Mesothelial cell of epicardium (in vitro differentiated cells): ENCODE measurements at regions not wholly inside any gene's neighbourhood (a gene's known extent, or its start where the extent isn't known, plus 50 kb on each side); places are given as distances from the start of the nearest gene placed in this dataset.

ENCODE experiments used
- DNase-seq, 2 experiments: peaks; one replicate each; pipeline ENCODE4 v3.0.0; 2021; ENCODE audit warnings: low spot score in 2 of 2; ENCODE audit not compliant: unreplicated experiment in 2 of 2
- H3K27ac Mint-ChIP-seq: 2 replicates; pipeline ENCODE4 v1.8.0; 2021; ENCODE audit warnings: mixed read lengths
- H3K27me3 Mint-ChIP-seq: 2 replicates; pipeline ENCODE4 v1.8.0; 2021; ENCODE audit warnings: low read depth, mixed read lengths
- H3K36me3 Mint-ChIP-seq: 2 replicates; pipeline ENCODE4 v1.8.0; 2021; ENCODE audit warnings: mixed read lengths
- H3K4me1 Mint-ChIP-seq: 2 replicates; pipeline ENCODE4 v1.8.0; 2021; ENCODE audit warnings: mixed read lengths
- H3K4me3 Mint-ChIP-seq: 2 replicates; pipeline ENCODE4 v1.8.0; 2021; ENCODE audit warnings: mild to moderate bottlenecking, moderate library complexity, mixed read lengths
- H3K9me3 Mint-ChIP-seq: 2 replicates; pipeline ENCODE4 v1.8.0; 2021; ENCODE audit warnings: mixed read lengths
- CTCF ChIP-seq: fragments of 200-600 bp; sonication (generic); IDR thresholded peaks from one replicate; pipeline ENCODE4 v1.5.0; 2021; ENCODE audit warnings: antibody characterized with exemption; ENCODE audit not compliant: unreplicated experiment

- no peaks in the 10 kb centered on the region for H3K27me3 Mint-ChIP-seq
- peaks cover 7% of the 10 kb centered on the region for H3K9me3 Mint-ChIP-seq
- TF ChIP-seq CTCF, result no peak
- no peaks in the 10 kb centered on the region for H3K36me3 Mint-ChIP-seq
- H3K27ac Mint-ChIP-seq, result no peak overlapping the region
- no peak overlapping the region for H3K4me3 Mint-ChIP-seq
- H3K4me1 Mint-ChIP-seq, result peaks cover 20% of the 10 kb centered on the region
- no peak for DNase-seq
Measured at GRCh38 chr5:34591723-34592122, 64.4 kb upstream of the RAI14 start.

GRCh38 chr5:34597034-34598027, 58.8 kb upstream of the RAI14 start:
- peaks cover 10% of the 10 kb centered on the region for H3K9me3 Mint-ChIP-seq
- no peak for DNase-seq
- H3K4me1 Mint-ChIP-seq, result peaks cover 36% of the 10 kb centered on the region
- TF ChIP-seq CTCF, result no peak
- peak overlapping the region; percentile 84 for H3K27ac Mint-ChIP-seq
- no peaks in the 10 kb centered on the region for H3K27me3 Mint-ChIP-seq
- H3K4me3 Mint-ChIP-seq, result no peak overlapping the region
- H3K36me3 Mint-ChIP-seq, result peaks cover 2% of the 10 kb centered on the region

- Mint-ChIP-seq H3K27me3 (no peaks in the 10 kb centered on the region), H3K36me3 (peaks cover 2% of the 10 kb centered on the region), H3K4me1 (peaks cover 36% of the 10 kb centered on the region), H3K27ac (peak overlapping the region; percentile 84), H3K9me3 (peaks cover 10% of the 10 kb centered on the region), H3K4me3 (no peak overlapping the region)
- no peak for DNase-seq
- TF ChIP-seq CTCF, result no peak
Measured at GRCh38 chr5:34598177-34598794, 57.8 kb upstream of the RAI14 start.

GRCh38 chr5:34599471-34600117, 56.5 kb upstream of the RAI14 start:
- no peak for TF ChIP-seq CTCF
- Mint-ChIP-seq H3K27ac (peak overlapping the region; percentile 84), H3K36me3 (peaks cover 2% of the 10 kb centered on the region), H3K27me3 (no peaks in the 10 kb centered on the region), H3K4me1 (peaks cover 36% of the 10 kb centered on the region), H3K4me3 (no peak overlapping the region), H3K9me3 (peaks cover 6% of the 10 kb centered on the region)
- no peak for DNase-seq

- DNase-seq, result no peak
- Mint-ChIP-seq H3K4me1 (peaks cover 33% of the 10 kb centered on the region), H3K4me3 (no peak overlapping the region), H3K27me3 (no peaks in the 10 kb centered on the region), H3K9me3 (peaks cover 3% of the 10 kb centered on the region), H3K27ac (peak overlapping the region; percentile 75), H3K36me3 (peaks cover 2% of the 10 kb centered on the region)
- no peak for TF ChIP-seq CTCF
Measured at GRCh38 chr5:34600118-34600493, 56.0 kb upstream of the RAI14 start.
